ENCODE measurements at regions not wholly inside any gene's neighbourhood (a gene's known extent, or its start where the extent isn't known, plus 50 kb on each side); places are given as distances from the start of the nearest gene placed in this dataset.

DNA sequence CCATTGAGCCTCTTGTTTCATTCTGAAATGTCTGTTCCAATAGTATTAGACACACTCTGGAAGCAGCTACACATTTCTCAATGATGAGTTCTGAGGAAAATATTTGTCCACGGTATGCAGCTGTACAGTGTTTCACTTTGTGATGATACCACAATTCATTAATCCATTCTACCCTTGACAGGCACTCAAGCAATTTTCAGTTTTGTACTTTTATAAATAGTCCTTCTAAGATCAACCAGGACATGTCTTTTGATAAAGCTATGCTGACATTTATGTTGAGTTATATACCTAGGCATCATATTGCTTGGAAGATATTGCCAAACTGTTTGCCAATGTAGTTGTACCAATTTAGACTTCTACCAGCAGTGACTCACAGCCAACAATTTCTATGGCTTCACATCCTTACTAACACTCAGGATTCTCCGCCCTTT lies 165.1 kb upstream of the COL8A1 start:
- Mint-ChIP-seq H3K27ac (no peak overlapping the region), H3K27me3 (no peaks in the 10 kb centered on the region), H3K4me1 (ENCODE audit: low read depth) (no peaks in the 10 kb centered on the region), H3K36me3 (ENCODE audit: insufficient read depth) (no peaks in the 10 kb centered on the region), H3K9me3 (ENCODE audit: low read depth) (peaks cover 8% of the 10 kb centered on the region), H3K4me3 (ENCODE audit: low read depth) (no peak overlapping the region)
- DNase-seq (ENCODE audit: low spot score, unreplicated experiment), result no peak
- TF ChIP-seq, protein P1, sequence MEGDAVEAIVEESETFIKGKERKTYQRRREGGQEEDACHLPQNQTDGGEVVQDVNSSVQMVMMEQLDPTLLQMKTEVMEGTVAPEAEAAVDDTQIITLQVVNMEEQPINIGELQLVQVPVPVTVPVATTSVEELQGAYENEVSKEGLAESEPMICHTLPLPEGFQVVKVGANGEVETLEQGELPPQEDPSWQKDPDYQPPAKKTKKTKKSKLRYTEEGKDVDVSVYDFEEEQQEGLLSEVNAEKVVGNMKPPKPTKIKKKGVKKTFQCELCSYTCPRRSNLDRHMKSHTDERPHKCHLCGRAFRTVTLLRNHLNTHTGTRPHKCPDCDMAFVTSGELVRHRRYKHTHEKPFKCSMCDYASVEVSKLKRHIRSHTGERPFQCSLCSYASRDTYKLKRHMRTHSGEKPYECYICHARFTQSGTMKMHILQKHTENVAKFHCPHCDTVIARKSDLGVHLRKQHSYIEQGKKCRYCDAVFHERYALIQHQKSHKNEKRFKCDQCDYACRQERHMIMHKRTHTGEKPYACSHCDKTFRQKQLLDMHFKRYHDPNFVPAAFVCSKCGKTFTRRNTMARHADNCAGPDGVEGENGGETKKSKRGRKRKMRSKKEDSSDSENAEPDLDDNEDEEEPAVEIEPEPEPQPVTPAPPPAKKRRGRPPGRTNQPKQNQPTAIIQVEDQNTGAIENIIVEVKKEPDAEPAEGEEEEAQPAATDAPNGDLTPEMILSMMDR (IDR thresholded peaks at IDR 0.05; ENCODE audit: unreplicated experiment), result no peak

DNA sequence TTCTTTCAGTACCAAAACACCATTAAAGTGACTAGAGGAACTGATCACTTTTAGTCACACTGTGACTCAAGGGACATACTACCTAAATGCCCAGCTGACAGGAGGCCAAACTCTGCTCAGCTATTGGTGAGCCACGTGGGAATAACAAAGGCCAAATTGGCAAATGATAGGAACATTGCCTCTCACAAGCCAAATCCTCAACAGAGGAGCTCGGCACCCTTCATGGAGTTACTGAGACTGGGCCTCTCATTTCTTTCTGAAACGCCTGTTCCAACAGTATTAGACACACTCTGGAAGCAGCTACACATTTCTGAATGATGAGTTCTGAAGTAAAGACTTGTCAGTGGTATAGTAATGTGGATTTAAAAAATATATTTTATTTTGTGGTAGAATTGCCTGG lies 166.0 kb upstream of the COL8A1 start:
- H3K9me3 Mint-ChIP-seq (ENCODE audit: low read depth), result peaks cover 4% of the 10 kb centered on the region
- H3K4me1 Mint-ChIP-seq (ENCODE audit: low read depth), result no peaks in the 10 kb centered on the region
- no peak overlapping the region for H3K4me3 Mint-ChIP-seq (ENCODE audit: low read depth)
- no peak overlapping the region for H3K27ac Mint-ChIP-seq
- TF ChIP-seq, protein P1 (IDR thresholded peaks at IDR 0.05; ENCODE audit: unreplicated experiment), result no peak
- H3K36me3 Mint-ChIP-seq (ENCODE audit: insufficient read depth), result no peaks in the 10 kb centered on the region
- H3K27me3 Mint-ChIP-seq, result no peaks in the 10 kb centered on the region
- no peak for DNase-seq (ENCODE audit: low spot score, unreplicated experiment)

GRCh38 chr3:99471353-99472323 lies 166.8 kb upstream of the COL8A1 start:
- no peaks in the 10 kb centered on the region for H3K9me3 Mint-ChIP-seq (ENCODE audit: low read depth)
- TF ChIP-seq, protein P1 (IDR thresholded peaks at IDR 0.05; ENCODE audit: unreplicated experiment), result no peak
- H3K4me3 Mint-ChIP-seq (ENCODE audit: low read depth), result no peak overlapping the region
- no peak for DNase-seq (ENCODE audit: low spot score, unreplicated experiment)
- H3K27ac Mint-ChIP-seq, result no peak overlapping the region
- no peaks in the 10 kb centered on the region for H3K36me3 Mint-ChIP-seq (ENCODE audit: insufficient read depth)
- H3K27me3 Mint-ChIP-seq, result no peaks in the 10 kb centered on the region
- no peaks in the 10 kb centered on the region for H3K4me1 Mint-ChIP-seq (ENCODE audit: low read depth)

- TF ChIP-seq, protein P1 (IDR thresholded peaks at IDR 0.05; ENCODE audit: unreplicated experiment), result no peak
- no peak overlapping the region for H3K4me3 Mint-ChIP-seq (ENCODE audit: low read depth)
- no peak for DNase-seq (ENCODE audit: low spot score, unreplicated experiment)
- H3K27ac Mint-ChIP-seq, result no peak overlapping the region
- H3K4me1 Mint-ChIP-seq (ENCODE audit: low read depth), result no peaks in the 10 kb centered on the region
- no peaks in the 10 kb centered on the region for H3K9me3 Mint-ChIP-seq (ENCODE audit: low read depth)
- no peaks in the 10 kb centered on the region for H3K27me3 Mint-ChIP-seq
- no peaks in the 10 kb centered on the region for H3K36me3 Mint-ChIP-seq (ENCODE audit: insufficient read depth)
Observed at GRCh38 chr3:99470841-99471240, 167.6 kb upstream of the COL8A1 start.

- DNase-seq (ENCODE audit: low spot score, unreplicated experiment), result no peak
- no peak overlapping the region for H3K27ac Mint-ChIP-seq
- no peaks in the 10 kb centered on the region for H3K36me3 Mint-ChIP-seq (ENCODE audit: insufficient read depth)
- H3K27me3 Mint-ChIP-seq, result no peaks in the 10 kb centered on the region
- no peaks in the 10 kb centered on the region for H3K4me1 Mint-ChIP-seq (ENCODE audit: low read depth)
- TF ChIP-seq, protein P1 (IDR thresholded peaks at IDR 0.05; ENCODE audit: unreplicated experiment), result no peak
- H3K4me3 Mint-ChIP-seq (ENCODE audit: low read depth), result no peak overlapping the region
- H3K9me3 Mint-ChIP-seq (ENCODE audit: low read depth), result no peaks in the 10 kb centered on the region
Observed at GRCh38 chr3:99468918-99469317, 169.5 kb upstream of the COL8A1 start.

Data from progenitor cell of endocrine pancreas (in vitro differentiated cells).